ENCODE measurements at regions not wholly inside any gene's neighbourhood (a gene's known extent, or its start where the extent isn't known, plus 50 kb on each side); places are given as distances from the start of the nearest gene placed in this dataset.

GRCh38 chr4:28360681-28361080 is 1500.0 kb downstream of the STIM2 start:
- Histone ChIP-seq H3K9me3 (ENCODE audit: control insufficient read depth, insufficient read depth, low read length) (no peaks in the 10 kb centered on the region), H3K36me3 (ENCODE audit: control insufficient read depth, insufficient read depth, low read length) (no peaks in the 10 kb centered on the region), H3K4me3 (ENCODE audit: low read depth, low read length) (no peak overlapping the region), H3K9ac (ENCODE audit: low read depth, low read length) (no peak overlapping the region), H3K27me3 (ENCODE audit: control insufficient read depth, insufficient read depth, low read length) (no peaks in the 10 kb centered on the region), H3K27ac (ENCODE audit: low read depth, low read length) (no peak overlapping the region), H3K4me1 (ENCODE audit: control insufficient read depth, insufficient read depth, low read length) (no peaks in the 10 kb centered on the region)

- no peaks in the 10 kb centered on the region for H3K27me3 ChIP-seq (ENCODE audit: control insufficient read depth, insufficient read depth, low read length)
- H3K27ac ChIP-seq (ENCODE audit: low read depth, low read length) = no peak overlapping the region
- H3K36me3 ChIP-seq (ENCODE audit: control insufficient read depth, insufficient read depth, low read length) = no peaks in the 10 kb centered on the region
- no peak overlapping the region for H3K4me3 ChIP-seq (ENCODE audit: low read depth, low read length)
- peaks cover 4% of the 10 kb centered on the region; the same call in 1 of the 2 replicates for H3K4me1 ChIP-seq (ENCODE audit: control insufficient read depth, insufficient read depth, low read length)
- H3K9ac ChIP-seq (ENCODE audit: low read depth, low read length) = no peak overlapping the region
- no peaks in the 10 kb centered on the region for H3K9me3 ChIP-seq (ENCODE audit: control insufficient read depth, insufficient read depth, low read length)
These were observed 1501.5 kb downstream of the STIM2 start for GRCh38 chr4:28362169-28362568.

GRCh38 chr4:28369499-28369898 is 1508.9 kb downstream of the STIM2 start:
- peaks cover 4% of the 10 kb centered on the region; the same call in 1 of the 2 replicates for H3K4me1 ChIP-seq (ENCODE audit: control insufficient read depth, insufficient read depth, low read length)
- H3K4me3 ChIP-seq (ENCODE audit: low read depth, low read length) = no peak overlapping the region
- H3K27me3 ChIP-seq (ENCODE audit: control insufficient read depth, insufficient read depth, low read length) = no peaks in the 10 kb centered on the region
- H3K9me3 ChIP-seq (ENCODE audit: control insufficient read depth, insufficient read depth, low read length) = no peaks in the 10 kb centered on the region
- no peak overlapping the region for H3K9ac ChIP-seq (ENCODE audit: low read depth, low read length)
- H3K27ac ChIP-seq (ENCODE audit: low read depth, low read length) = no peak overlapping the region
- H3K36me3 ChIP-seq (ENCODE audit: control insufficient read depth, insufficient read depth, low read length) = no peaks in the 10 kb centered on the region

- no peaks in the 10 kb centered on the region for H3K4me1 ChIP-seq (ENCODE audit: control insufficient read depth, insufficient read depth, low read length)
- H3K36me3 ChIP-seq (ENCODE audit: control insufficient read depth, insufficient read depth, low read length) = no peaks in the 10 kb centered on the region
- no peak overlapping the region for H3K27ac ChIP-seq (ENCODE audit: low read depth, low read length)
- no peaks in the 10 kb centered on the region for H3K27me3 ChIP-seq (ENCODE audit: control insufficient read depth, insufficient read depth, low read length)
- H3K4me3 ChIP-seq (ENCODE audit: low read depth, low read length) = no peak overlapping the region
- H3K9ac ChIP-seq (ENCODE audit: low read depth, low read length) = no peak overlapping the region
- no peaks in the 10 kb centered on the region for H3K9me3 ChIP-seq (ENCODE audit: control insufficient read depth, insufficient read depth, low read length)
These were observed 1512.5 kb downstream of the STIM2 start for GRCh38 chr4:28373191-28373590.

GRCh38 chr4:28373601-28374000 is 1513.0 kb downstream of the STIM2 start:
- H3K4me1 ChIP-seq (ENCODE audit: control insufficient read depth, insufficient read depth, low read length) = no peaks in the 10 kb centered on the region
- no peaks in the 10 kb centered on the region for H3K9me3 ChIP-seq (ENCODE audit: control insufficient read depth, insufficient read depth, low read length)
- no peak overlapping the region for H3K27ac ChIP-seq (ENCODE audit: low read depth, low read length)
- H3K36me3 ChIP-seq (ENCODE audit: control insufficient read depth, insufficient read depth, low read length) = no peaks in the 10 kb centered on the region
- H3K4me3 ChIP-seq (ENCODE audit: low read depth, low read length) = no peak overlapping the region
- no peak overlapping the region for H3K9ac ChIP-seq (ENCODE audit: low read depth, low read length)
- no peaks in the 10 kb centered on the region for H3K27me3 ChIP-seq (ENCODE audit: control insufficient read depth, insufficient read depth, low read length)

GRCh38 chr4:28378109-28378830 is 1517.6 kb downstream of the STIM2 start:
- H3K9me3 ChIP-seq (ENCODE audit: control insufficient read depth, insufficient read depth, low read length) = no peaks in the 10 kb centered on the region
- no peak overlapping the region for H3K4me3 ChIP-seq (ENCODE audit: low read depth, low read length)
- no peaks in the 10 kb centered on the region for H3K27me3 ChIP-seq (ENCODE audit: control insufficient read depth, insufficient read depth, low read length)
- H3K9ac ChIP-seq (ENCODE audit: low read depth, low read length) = no peak overlapping the region
- H3K27ac ChIP-seq (ENCODE audit: low read depth, low read length) = no peak overlapping the region
- no peaks in the 10 kb centered on the region for H3K36me3 ChIP-seq (ENCODE audit: control insufficient read depth, insufficient read depth, low read length)
- no peaks in the 10 kb centered on the region for H3K4me1 ChIP-seq (ENCODE audit: control insufficient read depth, insufficient read depth, low read length)

- no peaks in the 10 kb centered on the region for H3K27me3 ChIP-seq (ENCODE audit: control insufficient read depth, insufficient read depth, low read length)
- H3K9ac ChIP-seq (ENCODE audit: low read depth, low read length) = no peak overlapping the region
- H3K4me3 ChIP-seq (ENCODE audit: low read depth, low read length) = no peak overlapping the region
- H3K36me3 ChIP-seq (ENCODE audit: control insufficient read depth, insufficient read depth, low read length) = no peaks in the 10 kb centered on the region
- H3K27ac ChIP-seq (ENCODE audit: low read depth, low read length) = no peak overlapping the region
- H3K9me3 ChIP-seq (ENCODE audit: control insufficient read depth, insufficient read depth, low read length) = no peaks in the 10 kb centered on the region
- no peaks in the 10 kb centered on the region for H3K4me1 ChIP-seq (ENCODE audit: control insufficient read depth, insufficient read depth, low read length)
These were observed 1525.2 kb downstream of the STIM2 start for GRCh38 chr4:28385801-28386200.

- no peak overlapping the region for H3K4me3 ChIP-seq (ENCODE audit: low read depth, low read length)
- no peaks in the 10 kb centered on the region for H3K9me3 ChIP-seq (ENCODE audit: control insufficient read depth, insufficient read depth, low read length)
- H3K27me3 ChIP-seq (ENCODE audit: control insufficient read depth, insufficient read depth, low read length) = no peaks in the 10 kb centered on the region
- no peaks in the 10 kb centered on the region for H3K36me3 ChIP-seq (ENCODE audit: control insufficient read depth, insufficient read depth, low read length)
- H3K9ac ChIP-seq (ENCODE audit: low read depth, low read length) = no peak overlapping the region
- H3K27ac ChIP-seq (ENCODE audit: low read depth, low read length) = no peak overlapping the region
- no peaks in the 10 kb centered on the region for H3K4me1 ChIP-seq (ENCODE audit: control insufficient read depth, insufficient read depth, low read length)
These were observed 1526.1 kb downstream of the STIM2 start for GRCh38 chr4:28386776-28387175.

- Histone ChIP-seq H3K36me3 (ENCODE audit: control insufficient read depth, insufficient read depth, low read length) (no peaks in the 10 kb centered on the region), H3K4me1 (ENCODE audit: control insufficient read depth, insufficient read depth, low read length) (no peaks in the 10 kb centered on the region), H3K27ac (ENCODE audit: low read depth, low read length) (no peak overlapping the region), H3K27me3 (ENCODE audit: control insufficient read depth, insufficient read depth, low read length) (no peaks in the 10 kb centered on the region), H3K9me3 (ENCODE audit: control insufficient read depth, insufficient read depth, low read length) (no peaks in the 10 kb centered on the region), H3K9ac (ENCODE audit: low read depth, low read length) (no peak overlapping the region), H3K4me3 (ENCODE audit: low read depth, low read length) (no peak overlapping the region)
These were observed 1527.8 kb downstream of the STIM2 start for GRCh38 chr4:28388471-28388870.

- Histone ChIP-seq H3K27me3 (ENCODE audit: control insufficient read depth, insufficient read depth, low read length) (no peaks in the 10 kb centered on the region), H3K9me3 (ENCODE audit: control insufficient read depth, insufficient read depth, low read length) (peaks cover 5% of the 10 kb centered on the region; the same call in 1 of the 2 replicates), H3K9ac (ENCODE audit: low read depth, low read length) (no peak overlapping the region), H3K27ac (ENCODE audit: low read depth, low read length) (no peak overlapping the region), H3K4me1 (ENCODE audit: control insufficient read depth, insufficient read depth, low read length) (no peaks in the 10 kb centered on the region), H3K4me3 (ENCODE audit: low read depth, low read length) (no peak overlapping the region), H3K36me3 (ENCODE audit: control insufficient read depth, insufficient read depth, low read length) (no peaks in the 10 kb centered on the region)
These were observed 1531.2 kb downstream of the STIM2 start for GRCh38 chr4:28391877-28392276.

GRCh38 chr4:28402751-28403150 is 1542.1 kb downstream of the STIM2 start:
- H3K4me1 ChIP-seq (ENCODE audit: control insufficient read depth, insufficient read depth, low read length) = peaks cover 8% of the 10 kb centered on the region; the same call in 1 of the 2 replicates
- H3K27ac ChIP-seq (ENCODE audit: low read depth, low read length) = no peak overlapping the region
- H3K9ac ChIP-seq (ENCODE audit: low read depth, low read length) = no peak overlapping the region
- no peaks in the 10 kb centered on the region for H3K36me3 ChIP-seq (ENCODE audit: control insufficient read depth, insufficient read depth, low read length)
- H3K9me3 ChIP-seq (ENCODE audit: control insufficient read depth, insufficient read depth, low read length) = peaks cover 15% of the 10 kb centered on the region
- H3K4me3 ChIP-seq (ENCODE audit: low read depth, low read length) = no peak overlapping the region
- H3K27me3 ChIP-seq (ENCODE audit: control insufficient read depth, insufficient read depth, low read length) = no peaks in the 10 kb centered on the region

Measured in HUES48 (cell line).